ENCODE measurements at regions not wholly inside any gene's neighbourhood (a gene's known extent, or its start where the extent isn't known, plus 50 kb on each side); places are given as distances from the start of the nearest gene placed in this dataset.

DNA sequence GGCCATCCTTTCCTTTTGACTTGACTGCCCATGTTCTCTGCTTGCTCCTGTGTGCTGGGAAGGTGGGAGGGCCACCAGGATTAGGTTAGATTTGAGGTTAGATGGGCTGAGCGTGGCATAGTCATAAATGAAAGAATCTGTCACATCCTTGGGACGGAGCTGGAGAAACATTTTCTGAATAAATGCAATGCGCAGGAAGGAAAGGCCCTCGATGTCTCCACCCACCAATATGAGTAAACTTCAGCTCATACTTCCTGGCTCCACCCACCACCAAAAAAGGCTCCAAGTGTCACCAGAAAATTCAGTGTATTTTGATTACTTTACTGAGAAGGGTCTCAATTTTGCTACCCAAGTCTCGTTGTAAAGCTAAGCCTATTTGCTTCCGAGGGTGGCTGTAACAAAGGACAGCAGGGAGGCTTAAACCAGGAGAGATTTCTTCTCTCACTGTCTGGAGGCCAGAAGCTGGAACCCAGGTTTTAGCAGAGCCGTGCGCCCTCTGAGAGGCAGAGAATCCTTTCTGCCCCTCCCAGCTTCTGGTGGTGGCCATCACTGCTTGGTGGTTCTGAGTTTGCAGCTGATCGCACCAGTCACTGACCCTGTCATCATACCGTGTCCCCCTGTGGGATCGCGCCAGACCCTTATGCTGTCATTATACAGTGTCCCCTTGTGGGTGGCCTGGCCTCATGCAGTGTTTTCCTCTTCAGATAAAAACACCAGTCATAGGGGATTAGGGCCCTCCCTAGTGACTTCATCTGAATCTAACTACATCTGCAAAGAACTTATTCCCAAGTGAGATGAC is 137.8 kb downstream of the TTLL2 start:
- TF ChIP-seq, protein P1, sequence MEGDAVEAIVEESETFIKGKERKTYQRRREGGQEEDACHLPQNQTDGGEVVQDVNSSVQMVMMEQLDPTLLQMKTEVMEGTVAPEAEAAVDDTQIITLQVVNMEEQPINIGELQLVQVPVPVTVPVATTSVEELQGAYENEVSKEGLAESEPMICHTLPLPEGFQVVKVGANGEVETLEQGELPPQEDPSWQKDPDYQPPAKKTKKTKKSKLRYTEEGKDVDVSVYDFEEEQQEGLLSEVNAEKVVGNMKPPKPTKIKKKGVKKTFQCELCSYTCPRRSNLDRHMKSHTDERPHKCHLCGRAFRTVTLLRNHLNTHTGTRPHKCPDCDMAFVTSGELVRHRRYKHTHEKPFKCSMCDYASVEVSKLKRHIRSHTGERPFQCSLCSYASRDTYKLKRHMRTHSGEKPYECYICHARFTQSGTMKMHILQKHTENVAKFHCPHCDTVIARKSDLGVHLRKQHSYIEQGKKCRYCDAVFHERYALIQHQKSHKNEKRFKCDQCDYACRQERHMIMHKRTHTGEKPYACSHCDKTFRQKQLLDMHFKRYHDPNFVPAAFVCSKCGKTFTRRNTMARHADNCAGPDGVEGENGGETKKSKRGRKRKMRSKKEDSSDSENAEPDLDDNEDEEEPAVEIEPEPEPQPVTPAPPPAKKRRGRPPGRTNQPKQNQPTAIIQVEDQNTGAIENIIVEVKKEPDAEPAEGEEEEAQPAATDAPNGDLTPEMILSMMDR (IDR thresholded peaks at IDR 0.05): no peak
- intact Hi-C loops (cut with DNase I, micrococcal nuclease): no loop called here
- Histone ChIP-seq H3K36me3 (ENCODE audit: low read depth) (no peaks in the 10 kb centered on the region), H3K4me3 (no peak overlapping the region), H3K9me3 (no peaks in the 10 kb centered on the region), H3K4me1 (ENCODE audit: low read depth) (no peaks in the 10 kb centered on the region)
- ATAC-seq: no peak
- no peak for DNase-seq

DNA sequence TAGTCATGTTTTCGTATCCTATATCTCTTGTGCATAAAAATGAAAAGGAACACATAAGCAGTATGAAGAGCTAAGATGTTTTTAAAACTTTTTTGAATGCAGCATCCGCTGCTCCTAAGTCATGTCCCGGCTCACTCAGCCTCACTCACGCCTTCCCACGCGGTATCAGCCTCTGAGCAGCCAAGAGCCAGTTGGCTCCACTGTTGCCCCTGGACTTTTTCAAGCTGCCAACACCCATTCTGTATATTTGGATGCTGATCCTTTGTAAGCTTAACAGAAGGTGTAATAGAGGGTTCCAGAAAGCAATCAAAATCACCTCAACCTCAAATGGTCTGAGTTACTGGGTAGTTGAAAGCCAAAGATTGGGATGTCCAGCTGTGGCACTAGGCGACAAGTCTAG is 139.3 kb downstream of the TTLL2 start:
- DNase-seq (no peak), ATAC-seq (no peak)
- no peak overlapping the region for H3K4me3 ChIP-seq
- TF ChIP-seq, protein P1 (IDR thresholded peaks at IDR 0.05): no peak
- no peaks in the 10 kb centered on the region for H3K9me3 ChIP-seq
- H3K4me1 ChIP-seq (ENCODE audit: low read depth): no peaks in the 10 kb centered on the region
- intact Hi-C loops (cut with DNase I, micrococcal nuclease): no loop called here
- H3K36me3 ChIP-seq (ENCODE audit: low read depth): no peaks in the 10 kb centered on the region

DNA sequence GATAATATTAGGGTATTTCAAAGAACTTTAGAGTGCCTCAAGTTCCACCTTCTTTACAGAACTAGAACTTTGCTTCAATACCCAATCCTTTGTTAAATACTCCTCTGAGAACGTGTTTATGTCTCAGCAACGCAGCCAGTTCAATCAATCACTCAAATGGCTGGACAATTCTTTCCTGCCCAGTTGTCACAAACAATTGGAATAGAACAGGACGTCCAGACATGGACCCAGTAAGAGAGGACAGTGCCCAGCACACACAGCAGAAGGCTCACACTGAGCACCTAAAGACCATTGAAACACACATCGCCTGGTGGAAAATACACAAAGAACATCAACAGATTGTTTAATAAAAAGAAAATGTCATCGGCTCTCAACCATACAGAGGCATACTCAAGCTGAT is 140.6 kb downstream of the TTLL2 start:
- DNase-seq (no peak), ATAC-seq (no peak)
- intact Hi-C loops (cut with DNase I, micrococcal nuclease): no loop called here
- H3K4me1 ChIP-seq (ENCODE audit: low read depth): no peaks in the 10 kb centered on the region
- H3K4me3 ChIP-seq: no peak overlapping the region
- TF ChIP-seq, protein P1 (IDR thresholded peaks at IDR 0.05): no peak
- no peaks in the 10 kb centered on the region for H3K36me3 ChIP-seq (ENCODE audit: low read depth)
- no peaks in the 10 kb centered on the region for H3K9me3 ChIP-seq

DNA sequence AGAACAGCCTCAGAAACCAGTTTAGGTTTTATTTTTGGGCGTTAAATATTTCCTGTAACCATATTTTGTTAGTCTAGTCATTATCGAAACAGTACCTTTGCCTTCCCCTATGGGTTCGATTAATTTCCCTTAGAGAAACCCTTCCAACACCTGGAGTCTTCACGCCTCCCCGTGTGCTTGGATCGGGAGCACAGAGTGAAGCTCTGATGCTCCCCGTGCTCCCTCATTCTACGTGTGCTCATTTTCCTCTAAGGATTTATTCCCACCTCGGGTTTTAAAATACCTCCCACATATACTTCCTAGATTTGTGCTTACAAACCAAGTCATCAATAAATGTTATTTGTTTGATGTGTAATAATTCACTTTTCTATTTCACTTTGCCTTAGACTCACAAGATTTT is 142.4 kb downstream of the TTLL2 start:
- ATAC-seq: no peak

DNA sequence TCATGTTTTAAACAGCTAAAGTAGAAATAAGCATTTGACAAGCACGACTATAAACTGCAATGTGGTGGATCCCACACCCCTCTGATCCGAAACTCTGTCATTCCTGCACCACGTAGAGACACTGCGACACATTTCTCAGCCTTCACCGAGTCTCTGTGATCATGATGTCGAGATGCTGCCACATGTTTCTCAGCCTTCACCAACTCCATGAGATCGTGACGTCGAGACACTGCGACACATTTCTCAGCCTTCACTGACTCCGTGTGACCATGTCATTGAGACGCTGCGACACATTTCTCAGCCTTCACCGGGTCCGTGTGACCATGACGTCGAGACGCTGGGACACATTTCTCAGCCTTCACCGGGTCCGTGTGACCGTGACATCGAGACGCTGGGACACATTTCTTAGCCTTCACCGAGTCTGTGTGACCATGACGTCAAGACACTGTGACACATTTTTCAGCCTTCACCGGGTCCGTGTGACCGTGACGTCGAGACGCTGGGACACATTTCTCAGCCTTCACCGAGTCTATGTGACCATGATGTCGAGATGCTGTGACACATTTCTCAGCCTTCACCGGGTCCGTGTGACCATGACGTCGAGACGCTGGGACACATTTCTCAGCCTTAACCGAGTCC is 143.0 kb downstream of the TTLL2 start:
- no peaks in the 10 kb centered on the region for H3K4me1 ChIP-seq (ENCODE audit: low read depth)
- H3K36me3 ChIP-seq (ENCODE audit: low read depth): no peaks in the 10 kb centered on the region
- intact Hi-C loops (cut with DNase I, micrococcal nuclease): no loop called here
- H3K4me3 ChIP-seq: no peak overlapping the region
- H3K9me3 ChIP-seq: no peaks in the 10 kb centered on the region
- TF ChIP-seq, protein P1 (IDR thresholded peaks at IDR 0.05): no peak
- ATAC-seq: no peak
- DNase-seq: no peak

More for the DNA sequence above, 142.4 kb downstream of the TTLL2 start:
- Histone ChIP-seq H3K4me3 (no peak overlapping the region), H3K36me3 (ENCODE audit: low read depth) (no peaks in the 10 kb centered on the region), H3K9me3 (no peaks in the 10 kb centered on the region), H3K4me1 (ENCODE audit: low read depth) (no peaks in the 10 kb centered on the region)
- TF ChIP-seq, protein P1 (IDR thresholded peaks at IDR 0.05): no peak
- DNase-seq: no peak
- intact Hi-C loops (cut with DNase I, micrococcal nuclease): no loop called here

All from mucosa of descending colon (tissue), 3 donors.